NCI-H2196 (cell line): ENCODE measurements at regions not wholly inside any gene's neighbourhood (a gene's known extent, or its start where the extent isn't known, plus 50 kb on each side); places are given as distances from the start of the nearest gene placed in this dataset.
A peak's percentile ranks its signal among the peaks of the same experiment; 100 is the strongest.
"Not testable (repeated sequence)": the region's sequence is repeated elsewhere in the genome, so short reads cannot be mapped to it uniquely, and the experiment has no call there.

Experiments used
- DNase-seq: peaks from one replicate; lab custom pipeline; 2025; ENCODE audit not compliant: unreplicated experiment; lab: John Stamatoyannopoulos, UW

- no peak for DNase-seq
Observed at GRCh38 chr1:8171751-8172464, 145.8 kb upstream of the ERRFI1 start.

- no peak for DNase-seq
Observed at GRCh38 chr1:8170059-8170835, 144.1 kb upstream of the ERRFI1 start.

- peak; percentile 94 for DNase-seq
Observed at GRCh38 chr1:8169364-8170058, 143.4 kb upstream of the ERRFI1 start.

- no peak for DNase-seq
Observed at GRCh38 chr1:8167936-8168335, 141.8 kb upstream of the ERRFI1 start.

- peak; percentile 35 for DNase-seq
Observed at GRCh38 chr1:8166406-8166805, 140.3 kb upstream of the ERRFI1 start.

GRCh38 chr1:8165595-8166360 lies 139.7 kb upstream of the ERRFI1 start:
- no peak for DNase-seq

- no peak for DNase-seq
Observed at GRCh38 chr1:8164670-8165069, 138.6 kb upstream of the ERRFI1 start.

GRCh38 chr1:8163039-8163438 lies 136.9 kb upstream of the ERRFI1 start:
- no peak for DNase-seq

GRCh38 chr1:8162168-8162567 lies 136.1 kb upstream of the ERRFI1 start:
- DNase-seq, result no peak

- no peak for DNase-seq
Observed at GRCh38 chr1:8161546-8162105, 135.5 kb upstream of the ERRFI1 start.

GRCh38 chr1:8159470-8160024 lies 133.4 kb upstream of the ERRFI1 start:
- DNase-seq, result no peak

GRCh38 chr1:8158995-8159394 lies 132.9 kb upstream of the ERRFI1 start:
- DNase-seq, result no peak

GRCh38 chr1:8157765-8158164 lies 131.7 kb upstream of the ERRFI1 start:
- no peak for DNase-seq

- no peak for DNase-seq
Observed at GRCh38 chr1:8155528-8156186, 129.5 kb upstream of the ERRFI1 start.

GRCh38 chr1:8154621-8155052 lies 128.5 kb upstream of the ERRFI1 start:
- peak; percentile 42 for DNase-seq

- no peak for DNase-seq
Observed at GRCh38 chr1:8153961-8154360, 127.9 kb upstream of the ERRFI1 start.

GRCh38 chr1:8152731-8153702 lies 126.9 kb upstream of the ERRFI1 start:
- no peak for DNase-seq

GRCh38 chr1:8151647-8152046 lies 125.5 kb upstream of the ERRFI1 start:
- no peak for DNase-seq

- DNase-seq, result not testable (repeated sequence)
Observed at GRCh38 chr1:8149756-8150155, 123.6 kb upstream of the ERRFI1 start.
